ENCODE measurements at regions not wholly inside any gene's neighbourhood (a gene's known extent, or its start where the extent isn't known, plus 50 kb on each side); places are given as distances from the start of the nearest gene placed in this dataset.

- ChIA-PET CTCF (no interaction called here), POLR2A (ENCODE audit: unreplicated experiment) (no interaction called here)
- ATAC-seq (ENCODE audit: low read depth), result no peak
- H2AFZ ChIP-seq (replicated peaks; ENCODE audit: low read length, poor library complexity), result no peak overlapping the region
- no peaks in the 10 kb centered on the region for H3K36me3 ChIP-seq (ENCODE audit: control insufficient read depth, insufficient read depth, low read length)
- H3K4me3 ChIP-seq (ENCODE audit: insufficient read depth, low read depth, low read length), result no peak overlapping the region
- no peak overlapping the region for H2BK20ac ChIP-seq (ENCODE audit: low read depth, low read length)
- DNase-seq, result no peak
- H3K23ac ChIP-seq (ENCODE audit: low read depth, low read length), result no peak overlapping the region
- no peak overlapping the region for H3K18ac ChIP-seq (ENCODE audit: low read depth, low read length)
- no TSS peak for BruUV-seq (replicated peaks)
- no peaks in the 10 kb centered on the region for H3K9me3 ChIP-seq (ENCODE audit: control insufficient read depth, insufficient read depth, low read length)
- no peak overlapping the region for H2BK15ac ChIP-seq (ENCODE audit: low read depth, low read length)
- no peak overlapping the region for H4K5ac ChIP-seq (ENCODE audit: low read depth, low read length)
- dilution Hi-C loops (cut with HindIII; ENCODE audit: low sequenced_read_pairs, unreplicated experiment), result no loop called here
- H3K56ac ChIP-seq (ENCODE audit: extremely low read depth, insufficient read depth, low read length), result no peak overlapping the region
- no peak overlapping the region for H2AK5ac ChIP-seq (ENCODE audit: low read depth, low read length)
- no peak overlapping the region for H3K4me2 ChIP-seq (ENCODE audit: low read depth, low read length)
- in situ Hi-C loops (cut with MboI; ENCODE audit: low sequenced_read_pairs), result no loop called here
- intact Hi-C loops (cut with micrococcal nuclease), result no loop called here
- H2BK5ac ChIP-seq (ENCODE audit: low read depth, low read length, poor library complexity, severe bottlenecking), result no peak overlapping the region
- no peak overlapping the region for H3K4ac ChIP-seq (ENCODE audit: low read depth, low read length)
- WGBS, 2 experiments (ENCODE audit: extremely low coverage in 2 of 2, insufficient read length in 1 of 2), result no CpG with 5 or more reads among the region's 5 CpGs
- H3K4me1 ChIP-seq (ENCODE audit: control insufficient read depth, insufficient read depth, low read length), result no peaks in the 10 kb centered on the region
- H3K9me1 ChIP-seq (ENCODE audit: insufficient read depth, low read length), result no peaks in the 10 kb centered on the region
- no peak overlapping the region for H4K91ac ChIP-seq (ENCODE audit: insufficient read depth, low read depth, low read length)
- peaks cover 3% of the 10 kb centered on the region; the same call in 1 of the 2 replicates for H3K27me3 ChIP-seq (ENCODE audit: control insufficient read depth, insufficient read depth, low read length)
- no peak overlapping the region for H2BK120ac ChIP-seq (ENCODE audit: low read depth, low read length)
- H3K14ac ChIP-seq (replicated peaks; ENCODE audit: low read depth, low read length), result no peak overlapping the region
- H4K20me1 ChIP-seq (ENCODE audit: insufficient read depth, low read length), result no peaks in the 10 kb centered on the region
- H2AK9ac ChIP-seq (replicated peaks; ENCODE audit: low read depth, low read length, poor library complexity), result no peak overlapping the region
- H3K9ac ChIP-seq (ENCODE audit: low read depth, low read length), result no peak overlapping the region
- H4K8ac ChIP-seq (ENCODE audit: low read depth in 2 of 2, low read length in 2 of 2), result no peak overlapping the region
- H3K27ac ChIP-seq (ENCODE audit: insufficient read depth, low read length), result no peak overlapping the region
- peak; percentile 64 for TF ChIP-seq MAFK (IDR thresholded peaks at IDR 0.05; ENCODE audit: low read depth, low read length)
- no peak for TF ChIP-seq USF2 (IDR thresholded peaks at IDR 0.05; ENCODE audit: low read depth, low read length)
- TF ChIP-seq SMC3 (IDR thresholded peaks at IDR 0.05; ENCODE audit: low read depth, low read length), result no peak
- TF ChIP-seq CEBPB (IDR thresholded peaks at IDR 0.05; ENCODE audit: low read depth, low read length), result no peak
- H3K79me1 ChIP-seq (ENCODE audit: low read depth in 1 of 2, low read length in 2 of 2), result no peaks in the 10 kb centered on the region
Measured at GRCh38 chr13:33766329-33767123, 51.4 kb upstream of the RFC3 start.

All from IMR-90 (cell line).